ENCODE measurements at regions not wholly inside any gene's neighbourhood (a gene's known extent, or its start where the extent isn't known, plus 50 kb on each side); places are given as distances from the start of the nearest gene placed in this dataset.

- Histone ChIP-seq H3K27ac (no peak overlapping the region), H3K27me3 (replicated peaks) (no peaks in the 10 kb centered on the region), H3K36me3 (replicated peaks) (no peaks in the 10 kb centered on the region), H3K4me3 (ENCODE audit: low read depth, low read length) (no peak overlapping the region)
- in situ Hi-C loops (cut with HindIII; ENCODE audit: low pct_ligation_motif_present, low sequenced_read_pairs), result no loop called here
- DNase-seq, result no peak
- TF ChIP-seq, protein P1, sequence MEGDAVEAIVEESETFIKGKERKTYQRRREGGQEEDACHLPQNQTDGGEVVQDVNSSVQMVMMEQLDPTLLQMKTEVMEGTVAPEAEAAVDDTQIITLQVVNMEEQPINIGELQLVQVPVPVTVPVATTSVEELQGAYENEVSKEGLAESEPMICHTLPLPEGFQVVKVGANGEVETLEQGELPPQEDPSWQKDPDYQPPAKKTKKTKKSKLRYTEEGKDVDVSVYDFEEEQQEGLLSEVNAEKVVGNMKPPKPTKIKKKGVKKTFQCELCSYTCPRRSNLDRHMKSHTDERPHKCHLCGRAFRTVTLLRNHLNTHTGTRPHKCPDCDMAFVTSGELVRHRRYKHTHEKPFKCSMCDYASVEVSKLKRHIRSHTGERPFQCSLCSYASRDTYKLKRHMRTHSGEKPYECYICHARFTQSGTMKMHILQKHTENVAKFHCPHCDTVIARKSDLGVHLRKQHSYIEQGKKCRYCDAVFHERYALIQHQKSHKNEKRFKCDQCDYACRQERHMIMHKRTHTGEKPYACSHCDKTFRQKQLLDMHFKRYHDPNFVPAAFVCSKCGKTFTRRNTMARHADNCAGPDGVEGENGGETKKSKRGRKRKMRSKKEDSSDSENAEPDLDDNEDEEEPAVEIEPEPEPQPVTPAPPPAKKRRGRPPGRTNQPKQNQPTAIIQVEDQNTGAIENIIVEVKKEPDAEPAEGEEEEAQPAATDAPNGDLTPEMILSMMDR (IDR thresholded peaks at IDR 0.05; ENCODE audit: low read depth, low read length, missing control alignments), result no peak
Measured at GRCh38 chr12:83691730-83692129, 1005.0 kb downstream of the TMTC2 start.

GRCh38 chr12:83690465-83690864 is 1003.8 kb downstream of the TMTC2 start:
- in situ Hi-C loops (cut with HindIII; ENCODE audit: low pct_ligation_motif_present, low sequenced_read_pairs), result no loop called here

GRCh38 chr12:83689333-83689732 is 1002.6 kb downstream of the TMTC2 start:
- Histone ChIP-seq H3K27ac (no peak overlapping the region), H3K27me3 (replicated peaks) (no peaks in the 10 kb centered on the region), H3K4me3 (ENCODE audit: low read depth, low read length) (no peak overlapping the region), H3K36me3 (replicated peaks) (no peaks in the 10 kb centered on the region)
- in situ Hi-C loops (cut with HindIII; ENCODE audit: low pct_ligation_motif_present, low sequenced_read_pairs), result no loop called here
- no peak for DNase-seq
- TF ChIP-seq, protein P1 (IDR thresholded peaks at IDR 0.05; ENCODE audit: low read depth, low read length, missing control alignments), result no peak

More at GRCh38 chr12:83690465-83690864, 1003.8 kb downstream of the TMTC2 start:
- Histone ChIP-seq H3K27me3 (replicated peaks) (no peaks in the 10 kb centered on the region), H3K27ac (no peak overlapping the region), H3K4me3 (ENCODE audit: low read depth, low read length) (no peak overlapping the region), H3K36me3 (replicated peaks) (no peaks in the 10 kb centered on the region)
- TF ChIP-seq, protein P1 (IDR thresholded peaks at IDR 0.05; ENCODE audit: low read depth, low read length, missing control alignments), result no peak
- no peak for DNase-seq

DNA sequence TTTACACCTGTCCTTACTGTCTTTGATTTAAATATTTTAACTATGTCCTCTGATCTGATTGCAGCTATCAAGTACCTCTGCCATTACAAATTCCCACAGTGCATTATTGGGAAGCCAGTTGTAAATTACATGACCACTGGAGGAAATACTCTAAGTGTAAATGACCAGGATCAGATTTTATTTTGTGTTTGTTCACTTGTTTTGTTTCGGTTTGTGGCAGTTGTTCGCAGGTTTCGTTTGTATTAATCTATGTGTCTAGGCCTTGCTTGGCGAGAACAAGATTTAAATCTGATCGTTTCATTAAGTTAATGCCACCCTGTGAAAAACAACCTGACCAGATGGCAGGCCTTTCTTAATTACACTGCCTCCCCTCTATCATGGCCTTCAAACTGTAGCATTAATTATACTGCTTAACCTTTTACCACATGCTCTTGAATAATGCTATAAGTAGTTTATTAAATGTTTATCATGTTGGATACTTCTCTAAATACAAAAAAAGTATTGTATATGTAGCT is 990.1 kb downstream of the TMTC2 start:
- Histone ChIP-seq H3K36me3 (replicated peaks) (no peaks in the 10 kb centered on the region), H3K4me3 (ENCODE audit: low read depth, low read length) (no peak overlapping the region), H3K27ac (no peak overlapping the region), H3K27me3 (replicated peaks) (no peaks in the 10 kb centered on the region)
- in situ Hi-C loops (cut with HindIII; ENCODE audit: low pct_ligation_motif_present, low sequenced_read_pairs), result no loop called here
- no peak for DNase-seq
- TF ChIP-seq, protein P1 (IDR thresholded peaks at IDR 0.05; ENCODE audit: low read depth, low read length, missing control alignments), result no peak

DNA sequence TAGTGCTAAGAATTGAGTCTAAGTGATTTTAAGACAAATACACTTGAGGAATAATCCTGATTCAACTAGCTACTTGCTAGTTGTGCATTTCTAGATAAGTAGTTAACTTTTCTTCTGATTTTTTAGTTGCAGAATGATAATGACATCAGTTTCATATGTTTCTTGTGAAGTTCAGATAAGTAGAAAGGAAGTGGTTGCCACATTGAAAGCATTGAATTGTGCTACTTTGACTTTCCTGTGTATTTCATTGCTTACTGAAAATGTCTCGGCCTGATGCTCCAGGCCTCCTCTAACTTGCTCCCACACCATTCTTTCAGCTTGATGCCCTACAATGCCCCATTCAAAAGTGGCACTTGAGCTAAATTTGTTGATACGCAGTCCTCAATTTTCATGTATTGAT is 980.0 kb downstream of the TMTC2 start:
- no peak for DNase-seq
- H3K36me3 ChIP-seq (replicated peaks), result no peaks in the 10 kb centered on the region
- TF ChIP-seq, protein P1 (IDR thresholded peaks at IDR 0.05; ENCODE audit: low read depth, low read length, missing control alignments), result no peak

DNA sequence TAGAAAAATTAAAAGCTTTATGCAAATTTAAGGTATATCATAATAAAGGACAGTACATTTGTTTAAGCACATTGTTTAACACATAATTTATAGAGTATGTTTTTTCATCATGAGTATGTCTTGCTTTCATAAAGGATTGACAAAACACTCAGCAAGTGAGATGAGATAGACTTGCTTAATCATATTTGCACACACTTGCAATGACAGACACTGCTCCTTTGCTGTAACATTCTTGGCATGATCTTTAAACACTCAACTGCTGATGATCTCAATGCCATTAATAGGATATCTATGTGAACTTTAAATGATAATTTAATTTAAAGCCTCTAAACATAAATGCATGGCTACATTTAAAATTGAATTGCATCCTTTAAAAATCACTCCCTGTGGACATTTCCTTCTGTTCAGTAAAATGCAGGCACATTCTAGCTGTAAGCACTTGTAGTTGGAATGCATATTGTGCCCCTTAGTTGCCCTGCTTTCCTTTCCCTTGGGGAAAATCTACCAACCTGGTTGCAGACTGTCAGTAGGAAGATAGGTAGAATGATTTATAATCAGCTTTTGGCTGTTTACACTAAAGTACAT is 979.0 kb downstream of the TMTC2 start:
- in situ Hi-C loops (cut with HindIII; ENCODE audit: low pct_ligation_motif_present, low sequenced_read_pairs), result no loop called here
- no peaks in the 10 kb centered on the region for H3K36me3 ChIP-seq (replicated peaks)

More for the DNA sequence above, 980.0 kb downstream of the TMTC2 start:
- H3K27me3 ChIP-seq (replicated peaks), result no peaks in the 10 kb centered on the region
- no peak overlapping the region for H3K4me3 ChIP-seq (ENCODE audit: low read depth, low read length)
- H3K27ac ChIP-seq, result no peak overlapping the region
- in situ Hi-C loops (cut with HindIII; ENCODE audit: low pct_ligation_motif_present, low sequenced_read_pairs), result no loop called here

More for the DNA sequence above, 979.0 kb downstream of the TMTC2 start:
- no peaks in the 10 kb centered on the region for H3K27me3 ChIP-seq (replicated peaks)
- no peak overlapping the region for H3K27ac ChIP-seq
- DNase-seq, result no peak
- H3K4me3 ChIP-seq (ENCODE audit: low read depth, low read length), result no peak overlapping the region
- TF ChIP-seq, protein P1 (IDR thresholded peaks at IDR 0.05; ENCODE audit: low read depth, low read length, missing control alignments), result no peak
